Vagina (tissue), 2 donors: ENCODE measurements at regions not wholly inside any gene's neighbourhood (a gene's known extent, or its start where the extent isn't known, plus 50 kb on each side); places are given as distances from the start of the nearest gene placed in this dataset.

Experiments used
- CTCF ChIP-seq, 3 experiments: fragments of 450-650 bp in 2 of 3; fragments of 200-600 bp in 1 of 3; sonication (generic) in 1 of 3; IDR thresholded peaks; one replicate each; pipeline ENCODE4 v1.5.1; 2017 to 2019; ENCODE audit warnings: antibody characterized with exemption in 3 of 3, mild to moderate bottlenecking in 2 of 3, moderate library complexity in 2 of 3
- POLR2A ChIP-seq, 2 donors: fragments of 450-650 bp; IDR thresholded peaks; one replicate each; pipeline ENCODE4 v1.6.1; 2017; ENCODE audit warnings: antibody characterized with exemption in 2 of 2, mild to moderate bottlenecking in 2 of 2, moderate library complexity in 2 of 2

GRCh38 chr5:155733935-155734334 lies 593.0 kb upstream of the SGCD start:
- TF ChIP-seq CTCF (IDR thresholded peaks at IDR 0.05) (no peak), POLR2A (IDR thresholded peaks at IDR 0.05) (no peak)
